ENCODE measurements at regions not wholly inside any gene's neighbourhood (a gene's known extent, or its start where the extent isn't known, plus 50 kb on each side); places are given as distances from the start of the nearest gene placed in this dataset.

- TF ChIP-seq YY1 (IDR thresholded peaks at IDR 0.05) = no peak
- no peak for TF ChIP-seq NR2F2 (IDR thresholded peaks at IDR 0.05)
- no peak for TF ChIP-seq HNF4G (IDR thresholded peaks at IDR 0.05)
- no peak for TF ChIP-seq JUND (IDR thresholded peaks at IDR 0.05)
- no peak for TF ChIP-seq FOXA2 (IDR thresholded peaks at IDR 0.05)
- TF ChIP-seq SP1 (IDR thresholded peaks at IDR 0.05) = no peak
- TF ChIP-seq, protein P1, sequence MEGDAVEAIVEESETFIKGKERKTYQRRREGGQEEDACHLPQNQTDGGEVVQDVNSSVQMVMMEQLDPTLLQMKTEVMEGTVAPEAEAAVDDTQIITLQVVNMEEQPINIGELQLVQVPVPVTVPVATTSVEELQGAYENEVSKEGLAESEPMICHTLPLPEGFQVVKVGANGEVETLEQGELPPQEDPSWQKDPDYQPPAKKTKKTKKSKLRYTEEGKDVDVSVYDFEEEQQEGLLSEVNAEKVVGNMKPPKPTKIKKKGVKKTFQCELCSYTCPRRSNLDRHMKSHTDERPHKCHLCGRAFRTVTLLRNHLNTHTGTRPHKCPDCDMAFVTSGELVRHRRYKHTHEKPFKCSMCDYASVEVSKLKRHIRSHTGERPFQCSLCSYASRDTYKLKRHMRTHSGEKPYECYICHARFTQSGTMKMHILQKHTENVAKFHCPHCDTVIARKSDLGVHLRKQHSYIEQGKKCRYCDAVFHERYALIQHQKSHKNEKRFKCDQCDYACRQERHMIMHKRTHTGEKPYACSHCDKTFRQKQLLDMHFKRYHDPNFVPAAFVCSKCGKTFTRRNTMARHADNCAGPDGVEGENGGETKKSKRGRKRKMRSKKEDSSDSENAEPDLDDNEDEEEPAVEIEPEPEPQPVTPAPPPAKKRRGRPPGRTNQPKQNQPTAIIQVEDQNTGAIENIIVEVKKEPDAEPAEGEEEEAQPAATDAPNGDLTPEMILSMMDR (IDR thresholded peaks at IDR 0.05; ENCODE audit: low read depth, low read length, missing input control) = no peak
- TF ChIP-seq MAX (IDR thresholded peaks at IDR 0.05) = no peak
- no peak overlapping the region for H3K4me3 ChIP-seq (ENCODE audit: low read depth in 1 of 3, low read length in 3 of 3)
- H3K4me1 ChIP-seq (ENCODE audit: control insufficient read depth in 4 of 4, insufficient read depth in 4 of 4, low read length in 3 of 4) = no peaks in the 10 kb centered on the region
- no peak for DNase-seq (ENCODE audit: low spot score)
- H3K27me3 ChIP-seq (ENCODE audit: control insufficient read depth in 4 of 4, insufficient read depth in 4 of 4, low read length in 3 of 4) = no peaks in the 10 kb centered on the region
- no peak overlapping the region for H3K27ac ChIP-seq (ENCODE audit: low read depth in 1 of 2, low read length in 2 of 2)
- 63% methylated on average over 5 of the region's 5 CpGs for WGBS
- H3K36me3 ChIP-seq (ENCODE audit: control insufficient read depth in 4 of 4, insufficient read depth in 3 of 4, low read depth in 1 of 4, low read length in 3 of 4) = no peaks in the 10 kb centered on the region
- H3K9ac ChIP-seq (ENCODE audit: low read depth in 1 of 2, low read length in 2 of 2) = no peak overlapping the region
- H3K9me3 ChIP-seq (ENCODE audit: control insufficient read depth in 4 of 4, low read length in 3 of 4) = no peaks in the 10 kb centered on the region
Observed at GRCh38 chr13:111047326-111047725, 67.8 kb upstream of the ARHGEF7 start.

GRCh38 chr13:111046590-111047141 lies 68.4 kb upstream of the ARHGEF7 start:
- TF ChIP-seq FOXA2 (IDR thresholded peaks at IDR 0.05) = no peak
- TF ChIP-seq YY1 (IDR thresholded peaks at IDR 0.05) = no peak
- TF ChIP-seq FOXA1 (IDR thresholded peaks at IDR 0.05) = no peak
- TF ChIP-seq RAD21 (IDR thresholded peaks at IDR 0.05) = peak in 1 of 2 donors; percentile 14
- TF ChIP-seq SP1 (IDR thresholded peaks at IDR 0.05) = no peak
- no peak for TF ChIP-seq MAX (IDR thresholded peaks at IDR 0.05)
- 80% methylated on average over 9 of the region's 9 CpGs for WGBS
- no peaks in the 10 kb centered on the region for H3K4me1 ChIP-seq (ENCODE audit: control insufficient read depth in 4 of 4, insufficient read depth in 4 of 4, low read length in 3 of 4)
- no peak overlapping the region for H3K27ac ChIP-seq (ENCODE audit: low read depth in 1 of 2, low read length in 2 of 2)
- no peaks in the 10 kb centered on the region for H3K9me3 ChIP-seq (ENCODE audit: control insufficient read depth in 4 of 4, low read length in 3 of 4)
- no peak overlapping the region for H3K4me3 ChIP-seq (ENCODE audit: low read depth in 1 of 3, low read length in 3 of 3)
- no peak for DNase-seq (ENCODE audit: low spot score)
- H3K9ac ChIP-seq (ENCODE audit: low read depth in 1 of 2, low read length in 2 of 2) = no peak overlapping the region
- H3K36me3 ChIP-seq (ENCODE audit: control insufficient read depth in 4 of 4, insufficient read depth in 3 of 4, low read depth in 1 of 4, low read length in 3 of 4) = no peaks in the 10 kb centered on the region
- H3K27me3 ChIP-seq (ENCODE audit: control insufficient read depth in 4 of 4, insufficient read depth in 4 of 4, low read length in 3 of 4) = no peaks in the 10 kb centered on the region

DNA sequence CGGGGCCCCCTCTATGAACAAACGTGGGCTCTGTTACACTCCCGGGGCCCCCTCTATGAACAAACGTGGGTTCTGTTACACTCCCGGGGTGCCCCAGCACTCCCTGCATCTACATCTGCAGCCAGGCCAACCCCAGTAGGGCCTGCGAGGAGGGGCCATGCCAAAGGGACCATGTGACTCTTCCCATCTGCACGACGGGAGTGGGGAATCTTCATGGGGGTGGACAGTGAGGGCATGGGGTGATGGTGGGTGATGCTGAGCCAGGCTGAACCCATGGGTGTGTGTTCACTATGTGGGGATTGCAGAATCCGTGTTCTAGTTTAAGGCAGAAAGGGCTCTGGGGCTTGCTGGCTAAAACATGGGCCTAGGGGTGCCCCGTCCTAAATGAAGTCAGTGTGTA lies 69.9 kb upstream of the ARHGEF7 start:
- 88% methylated on average over 10 of the region's 10 CpGs for WGBS
- H3K27ac ChIP-seq (ENCODE audit: low read depth in 1 of 2, low read length in 2 of 2) = no peak overlapping the region
- no peaks in the 10 kb centered on the region for H3K9me3 ChIP-seq (ENCODE audit: control insufficient read depth in 4 of 4, low read length in 3 of 4)
- H3K36me3 ChIP-seq (ENCODE audit: control insufficient read depth in 4 of 4, insufficient read depth in 3 of 4, low read depth in 1 of 4, low read length in 3 of 4) = no peaks in the 10 kb centered on the region
- no peaks in the 10 kb centered on the region for H3K27me3 ChIP-seq (ENCODE audit: control insufficient read depth in 4 of 4, insufficient read depth in 4 of 4, low read length in 3 of 4)
- H3K4me1 ChIP-seq (ENCODE audit: control insufficient read depth in 4 of 4, insufficient read depth in 4 of 4, low read length in 3 of 4) = no peaks in the 10 kb centered on the region
- no peak overlapping the region for H3K4me3 ChIP-seq (ENCODE audit: low read depth in 1 of 3, low read length in 3 of 3)
- no peak for DNase-seq (ENCODE audit: low spot score)
- no peak overlapping the region for H3K9ac ChIP-seq (ENCODE audit: low read depth in 1 of 2, low read length in 2 of 2)
- TF ChIP-seq, protein P2, sequence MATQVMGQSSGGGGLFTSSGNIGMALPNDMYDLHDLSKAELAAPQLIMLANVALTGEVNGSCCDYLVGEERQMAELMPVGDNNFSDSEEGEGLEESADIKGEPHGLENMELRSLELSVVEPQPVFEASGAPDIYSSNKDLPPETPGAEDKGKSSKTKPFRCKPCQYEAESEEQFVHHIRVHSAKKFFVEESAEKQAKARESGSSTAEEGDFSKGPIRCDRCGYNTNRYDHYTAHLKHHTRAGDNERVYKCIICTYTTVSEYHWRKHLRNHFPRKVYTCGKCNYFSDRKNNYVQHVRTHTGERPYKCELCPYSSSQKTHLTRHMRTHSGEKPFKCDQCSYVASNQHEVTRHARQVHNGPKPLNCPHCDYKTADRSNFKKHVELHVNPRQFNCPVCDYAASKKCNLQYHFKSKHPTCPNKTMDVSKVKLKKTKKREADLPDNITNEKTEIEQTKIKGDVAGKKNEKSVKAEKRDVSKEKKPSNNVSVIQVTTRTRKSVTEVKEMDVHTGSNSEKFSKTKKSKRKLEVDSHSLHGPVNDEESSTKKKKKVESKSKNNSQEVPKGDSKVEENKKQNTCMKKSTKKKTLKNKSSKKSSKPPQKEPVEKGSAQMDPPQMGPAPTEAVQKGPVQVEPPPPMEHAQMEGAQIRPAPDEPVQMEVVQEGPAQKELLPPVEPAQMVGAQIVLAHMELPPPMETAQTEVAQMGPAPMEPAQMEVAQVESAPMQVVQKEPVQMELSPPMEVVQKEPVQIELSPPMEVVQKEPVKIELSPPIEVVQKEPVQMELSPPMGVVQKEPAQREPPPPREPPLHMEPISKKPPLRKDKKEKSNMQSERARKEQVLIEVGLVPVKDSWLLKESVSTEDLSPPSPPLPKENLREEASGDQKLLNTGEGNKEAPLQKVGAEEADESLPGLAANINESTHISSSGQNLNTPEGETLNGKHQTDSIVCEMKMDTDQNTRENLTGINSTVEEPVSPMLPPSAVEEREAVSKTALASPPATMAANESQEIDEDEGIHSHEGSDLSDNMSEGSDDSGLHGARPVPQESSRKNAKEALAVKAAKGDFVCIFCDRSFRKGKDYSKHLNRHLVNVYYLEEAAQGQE (IDR thresholded peaks at IDR 0.05) = no peak

All from liver (tissue), 8 donors.